ENCODE measurements at regions not wholly inside any gene's neighbourhood (a gene's known extent, or its start where the extent isn't known, plus 50 kb on each side); places are given as distances from the start of the nearest gene placed in this dataset.

DNA sequence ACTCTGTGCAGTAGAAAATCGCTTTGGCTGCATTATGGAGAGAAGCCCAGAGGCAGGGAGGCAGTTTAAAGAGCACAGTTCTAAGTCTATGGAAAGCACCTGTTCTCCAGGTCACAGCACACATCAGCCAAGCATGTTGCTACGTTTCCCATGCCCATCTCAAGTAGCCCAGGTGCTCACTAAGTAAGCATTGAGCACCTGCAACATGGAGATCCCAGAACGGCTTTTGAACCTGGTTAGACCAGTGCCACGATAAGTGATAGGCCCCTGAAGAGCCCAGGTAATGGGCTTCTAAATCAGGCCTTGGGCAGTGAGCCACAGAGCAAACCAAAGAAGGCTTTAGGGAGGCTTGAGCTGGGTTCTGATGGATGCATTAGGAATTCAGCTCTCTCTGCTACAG, 186.2 kb downstream of the C1orf94 start:
- TF ChIP-seq, protein P1, sequence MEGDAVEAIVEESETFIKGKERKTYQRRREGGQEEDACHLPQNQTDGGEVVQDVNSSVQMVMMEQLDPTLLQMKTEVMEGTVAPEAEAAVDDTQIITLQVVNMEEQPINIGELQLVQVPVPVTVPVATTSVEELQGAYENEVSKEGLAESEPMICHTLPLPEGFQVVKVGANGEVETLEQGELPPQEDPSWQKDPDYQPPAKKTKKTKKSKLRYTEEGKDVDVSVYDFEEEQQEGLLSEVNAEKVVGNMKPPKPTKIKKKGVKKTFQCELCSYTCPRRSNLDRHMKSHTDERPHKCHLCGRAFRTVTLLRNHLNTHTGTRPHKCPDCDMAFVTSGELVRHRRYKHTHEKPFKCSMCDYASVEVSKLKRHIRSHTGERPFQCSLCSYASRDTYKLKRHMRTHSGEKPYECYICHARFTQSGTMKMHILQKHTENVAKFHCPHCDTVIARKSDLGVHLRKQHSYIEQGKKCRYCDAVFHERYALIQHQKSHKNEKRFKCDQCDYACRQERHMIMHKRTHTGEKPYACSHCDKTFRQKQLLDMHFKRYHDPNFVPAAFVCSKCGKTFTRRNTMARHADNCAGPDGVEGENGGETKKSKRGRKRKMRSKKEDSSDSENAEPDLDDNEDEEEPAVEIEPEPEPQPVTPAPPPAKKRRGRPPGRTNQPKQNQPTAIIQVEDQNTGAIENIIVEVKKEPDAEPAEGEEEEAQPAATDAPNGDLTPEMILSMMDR (IDR thresholded peaks at IDR 0.05) = no peak
- TF ChIP-seq ZFX (IDR thresholded peaks at IDR 0.05; ENCODE audit: borderline replicate concordance) = no peak
